VCaP (cell line): ENCODE measurements at regions not wholly inside any gene's neighbourhood (a gene's known extent, or its start where the extent isn't known, plus 50 kb on each side); places are given as distances from the start of the nearest gene placed in this dataset.

Experiments used
- H3K27ac ChIP-seq: fragments of 450-650 bp; 2 replicates; pipeline ENCODE4 v1.5.1; 2017
- TF ChIP-seq, protein P1 (sequence below): fragments of 450-650 bp; conservative IDR thresholded peaks from 2 replicates; pipeline ENCODE4 v1.5.1; 2017; ENCODE audit warnings: mild to moderate bottlenecking, moderate library complexity

DNA sequence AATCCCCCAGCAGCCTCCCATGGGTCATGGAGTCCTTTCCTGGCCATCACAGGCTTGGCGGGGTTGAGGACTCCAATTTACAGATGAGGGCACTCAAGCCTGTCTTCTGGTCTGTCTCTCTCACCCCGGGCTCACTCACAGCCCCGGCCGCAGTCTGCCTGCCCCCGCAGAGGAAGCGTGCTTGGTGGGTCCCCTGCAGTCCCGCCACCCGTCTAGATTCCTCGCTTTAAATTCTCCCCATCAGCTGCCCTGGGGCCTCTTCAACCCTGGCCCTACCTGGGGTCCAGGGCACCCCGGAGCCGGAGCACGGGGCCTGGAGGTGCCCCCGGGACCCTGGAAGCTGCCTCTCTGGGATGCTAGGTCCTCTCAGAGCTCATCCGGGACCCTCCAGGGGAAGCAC is 92.9 kb downstream of the ENGASE start:
- TF ChIP-seq, protein P1, sequence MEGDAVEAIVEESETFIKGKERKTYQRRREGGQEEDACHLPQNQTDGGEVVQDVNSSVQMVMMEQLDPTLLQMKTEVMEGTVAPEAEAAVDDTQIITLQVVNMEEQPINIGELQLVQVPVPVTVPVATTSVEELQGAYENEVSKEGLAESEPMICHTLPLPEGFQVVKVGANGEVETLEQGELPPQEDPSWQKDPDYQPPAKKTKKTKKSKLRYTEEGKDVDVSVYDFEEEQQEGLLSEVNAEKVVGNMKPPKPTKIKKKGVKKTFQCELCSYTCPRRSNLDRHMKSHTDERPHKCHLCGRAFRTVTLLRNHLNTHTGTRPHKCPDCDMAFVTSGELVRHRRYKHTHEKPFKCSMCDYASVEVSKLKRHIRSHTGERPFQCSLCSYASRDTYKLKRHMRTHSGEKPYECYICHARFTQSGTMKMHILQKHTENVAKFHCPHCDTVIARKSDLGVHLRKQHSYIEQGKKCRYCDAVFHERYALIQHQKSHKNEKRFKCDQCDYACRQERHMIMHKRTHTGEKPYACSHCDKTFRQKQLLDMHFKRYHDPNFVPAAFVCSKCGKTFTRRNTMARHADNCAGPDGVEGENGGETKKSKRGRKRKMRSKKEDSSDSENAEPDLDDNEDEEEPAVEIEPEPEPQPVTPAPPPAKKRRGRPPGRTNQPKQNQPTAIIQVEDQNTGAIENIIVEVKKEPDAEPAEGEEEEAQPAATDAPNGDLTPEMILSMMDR, result no peak
- no peak overlapping the region for H3K27ac ChIP-seq

GRCh38 chr17:79165756-79166473 is 91.3 kb downstream of the ENGASE start:
- H3K27ac ChIP-seq, result no peak overlapping the region

DNA sequence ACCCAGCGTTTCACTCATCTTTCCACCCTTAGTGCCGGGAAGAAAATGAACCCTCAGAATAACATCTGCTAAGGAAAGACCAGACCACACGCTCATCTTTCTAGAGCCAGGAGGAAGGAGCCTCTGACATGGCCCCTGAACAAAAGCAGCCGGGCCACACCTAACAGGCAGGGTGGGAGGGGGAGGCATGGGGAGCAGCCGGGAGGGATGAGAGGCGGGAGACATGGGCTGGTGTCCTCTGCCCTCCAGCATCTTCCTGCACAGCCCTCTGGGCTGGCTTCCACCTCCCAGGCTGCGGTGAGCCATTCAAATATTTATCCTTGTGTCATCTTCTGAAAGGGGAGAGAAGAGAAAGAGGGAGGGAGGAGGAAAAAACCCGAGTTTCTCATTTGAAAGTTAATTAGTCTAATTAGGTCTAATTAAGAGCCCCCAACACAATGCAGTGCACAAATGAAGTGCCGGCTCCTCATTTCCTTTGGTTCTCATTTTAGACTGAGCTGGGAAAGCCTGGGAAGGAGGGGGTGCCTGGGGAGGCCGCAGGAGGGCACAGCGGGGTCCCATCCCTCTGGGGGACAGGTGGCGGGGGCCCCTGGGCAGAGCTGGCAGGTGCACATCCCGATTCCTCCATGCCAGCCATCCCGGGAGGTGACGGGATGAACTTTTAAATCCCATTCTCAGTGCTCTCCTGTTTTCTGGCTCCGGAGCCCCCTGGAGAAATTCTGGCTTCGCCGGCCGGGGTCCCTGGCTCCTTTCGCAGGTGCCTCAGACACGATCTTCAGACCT is 90.5 kb downstream of the ENGASE start:
- H3K27ac ChIP-seq, result no peak overlapping the region

More at GRCh38 chr17:79165756-79166473, 91.3 kb downstream of the ENGASE start:
- TF ChIP-seq, protein P1, result no peak

DNA sequence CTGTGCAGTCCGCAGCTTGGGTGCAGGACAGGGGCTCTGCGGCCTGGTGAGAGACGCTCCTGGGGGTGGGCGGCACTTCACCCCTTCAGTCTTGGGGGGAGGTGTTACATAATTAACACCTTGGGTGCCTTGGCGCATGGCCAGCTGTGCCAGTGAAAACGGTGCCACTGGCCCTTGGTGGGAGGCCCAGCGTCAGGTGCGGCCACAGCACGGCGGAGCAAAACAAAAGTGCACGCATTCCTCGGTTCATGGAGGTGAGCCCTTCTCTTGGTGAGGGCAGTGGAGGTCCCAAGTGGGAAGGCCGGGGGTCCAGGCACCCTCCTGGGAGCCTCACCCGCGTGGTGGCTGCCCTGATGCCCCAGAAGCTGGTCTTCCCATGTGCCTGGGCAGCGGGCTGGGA is 89.8 kb downstream of the ENGASE start:
- TF ChIP-seq, protein P1, result no peak
- H3K27ac ChIP-seq, result no peak overlapping the region

More for the DNA sequence above, 90.5 kb downstream of the ENGASE start:
- TF ChIP-seq, protein P1, result no peak

DNA sequence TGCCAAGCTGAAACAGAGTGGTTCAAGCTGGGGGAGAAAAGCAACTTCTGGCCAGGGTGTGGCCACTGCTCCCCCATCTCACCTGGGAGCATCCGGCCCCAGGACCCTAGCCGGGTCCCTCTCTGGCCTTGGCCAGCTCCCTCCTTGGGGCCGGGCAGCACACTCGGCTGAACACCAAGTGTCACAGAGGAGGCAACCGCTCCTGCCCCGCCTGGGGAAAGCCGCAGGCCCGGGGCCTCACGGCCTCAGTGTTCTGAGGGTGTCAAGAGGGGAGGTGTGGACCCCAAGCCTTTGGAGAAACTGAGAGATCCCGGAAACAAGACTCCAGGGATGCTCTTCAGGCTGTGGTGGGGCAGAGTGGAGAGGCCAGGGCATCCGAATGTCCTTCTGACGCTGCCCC is 88.4 kb downstream of the ENGASE start:
- H3K27ac ChIP-seq, result no peak overlapping the region
- TF ChIP-seq, protein P1, result no peak

GRCh38 chr17:79162012-79162963 is 87.7 kb downstream of the ENGASE start:
- no peak overlapping the region for H3K27ac ChIP-seq
- TF ChIP-seq, protein P1, result no peak
